ENCODE measurements at regions not wholly inside any gene's neighbourhood (a gene's known extent, or its start where the extent isn't known, plus 50 kb on each side); places are given as distances from the start of the nearest gene placed in this dataset.

- DNase-seq = no peak
These were observed 635.4 kb upstream of the FZD8 start for GRCh38 chr10:36277459-36277858.

DNA sequence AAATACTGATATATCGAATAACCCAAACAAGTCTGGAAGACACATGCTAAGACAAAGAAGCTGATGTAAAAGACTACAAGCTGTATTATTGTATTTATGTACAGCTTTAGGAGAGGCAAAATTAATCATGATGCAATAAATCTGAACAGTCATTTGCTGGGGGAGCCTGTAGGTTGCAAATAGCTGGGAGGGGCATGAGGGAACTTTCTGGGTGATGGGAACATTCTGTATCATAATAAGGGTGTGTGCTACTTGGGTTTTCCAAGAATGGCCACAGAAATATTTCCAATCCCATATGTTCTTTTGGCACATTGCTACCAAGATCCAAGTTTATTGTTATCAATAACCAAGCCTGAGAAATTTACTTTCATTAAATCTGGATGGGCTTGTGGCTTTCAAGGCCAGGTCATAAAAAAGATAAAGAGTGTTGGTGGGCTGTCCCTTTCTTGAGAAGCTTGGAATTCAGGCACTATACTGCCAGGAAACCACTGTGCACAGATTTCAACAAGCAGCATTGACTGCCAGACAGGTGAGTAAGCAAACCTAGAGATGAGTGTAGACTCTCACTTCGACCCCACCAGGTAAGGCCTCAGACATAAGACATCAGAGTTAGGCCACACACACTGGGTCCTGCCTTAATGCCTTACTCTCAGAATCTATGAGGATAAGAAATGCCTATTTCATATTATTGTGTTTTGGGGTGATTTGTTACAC, 629.7 kb upstream of the FZD8 start:
- DNase-seq = no peak

DNA sequence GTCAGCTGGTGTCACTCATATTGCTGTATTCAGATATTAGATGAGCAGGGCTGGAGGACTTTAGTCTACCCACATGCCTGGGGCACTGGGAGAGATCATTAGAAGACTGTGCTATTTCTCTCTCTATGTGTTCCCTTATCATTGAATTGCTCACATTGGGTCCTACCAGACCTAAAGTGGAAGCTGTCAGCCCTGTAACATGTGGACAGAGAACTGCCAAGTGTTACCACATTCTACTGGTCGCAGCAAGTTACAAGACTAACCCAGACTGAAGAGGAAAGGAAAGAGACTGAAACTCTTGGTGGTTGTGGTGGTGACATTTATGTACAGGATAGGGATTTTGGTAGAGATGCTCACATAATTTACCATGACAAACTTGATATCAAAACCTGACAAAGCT, 627.1 kb upstream of the FZD8 start:
- no peak for DNase-seq

- no peak for DNase-seq
These were observed 624.8 kb upstream of the FZD8 start for GRCh38 chr10:36266923-36267322.

- DNase-seq = no peak
These were observed 623.6 kb upstream of the FZD8 start for GRCh38 chr10:36265741-36266140.

DNA sequence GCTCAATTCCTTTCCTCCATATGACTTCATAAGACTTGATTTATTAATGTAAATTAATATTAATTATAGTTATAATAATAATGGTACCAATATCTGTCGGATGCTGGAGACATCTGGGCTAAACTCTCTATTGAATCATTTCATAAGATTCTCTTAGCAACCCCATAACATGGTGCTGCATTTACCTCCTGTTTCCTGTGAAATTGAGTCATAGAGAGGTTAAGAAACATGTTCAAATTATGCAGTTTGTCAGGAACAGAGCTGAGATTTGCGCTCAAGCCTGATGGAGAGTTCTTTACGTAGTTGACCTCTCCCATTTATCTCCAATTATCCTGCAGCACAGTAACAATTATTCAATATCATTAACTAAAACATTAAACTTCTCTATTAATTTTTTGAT, 621.8 kb upstream of the FZD8 start:
- DNase-seq = no peak

DNA sequence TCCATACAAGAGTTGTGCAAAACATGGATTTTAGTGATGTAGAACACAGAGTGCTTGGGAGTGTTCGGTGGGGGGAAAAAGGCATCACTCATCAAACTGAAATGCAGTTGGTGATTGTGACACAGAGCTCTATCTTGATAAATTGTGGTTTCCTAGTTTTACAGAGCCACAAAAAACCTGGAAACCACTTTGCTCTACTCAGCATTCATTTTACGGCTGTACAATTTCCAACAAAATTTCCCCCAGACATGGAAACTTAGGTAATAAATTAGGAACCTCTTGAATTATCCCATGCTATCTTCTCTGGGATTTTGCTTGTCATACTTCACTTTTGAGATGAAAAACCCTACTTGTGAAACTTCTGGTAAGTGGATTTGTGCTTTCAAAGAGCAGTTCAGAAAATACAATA, 614.9 kb upstream of the FZD8 start:
- DNase-seq = no peak

DNA sequence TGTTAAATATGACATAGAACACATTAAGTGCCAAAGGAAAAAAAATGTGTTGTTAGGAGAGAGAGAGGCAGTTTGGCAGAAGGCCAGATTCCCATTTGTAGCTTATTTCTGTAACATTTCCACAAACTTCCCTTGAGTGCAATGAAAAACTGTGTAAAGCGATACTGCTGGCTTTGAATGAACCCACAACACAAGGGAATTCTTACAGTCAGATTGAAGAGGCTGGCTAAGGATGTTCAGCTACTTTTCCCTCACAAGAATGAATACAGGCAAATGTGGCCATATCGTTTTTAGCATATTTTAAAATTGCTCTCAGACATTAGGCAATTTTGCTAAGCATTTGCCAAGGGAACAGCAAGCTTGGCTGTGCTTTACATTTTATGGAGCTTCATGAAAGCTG, 614.1 kb upstream of the FZD8 start:
- DNase-seq = no peak

DNA sequence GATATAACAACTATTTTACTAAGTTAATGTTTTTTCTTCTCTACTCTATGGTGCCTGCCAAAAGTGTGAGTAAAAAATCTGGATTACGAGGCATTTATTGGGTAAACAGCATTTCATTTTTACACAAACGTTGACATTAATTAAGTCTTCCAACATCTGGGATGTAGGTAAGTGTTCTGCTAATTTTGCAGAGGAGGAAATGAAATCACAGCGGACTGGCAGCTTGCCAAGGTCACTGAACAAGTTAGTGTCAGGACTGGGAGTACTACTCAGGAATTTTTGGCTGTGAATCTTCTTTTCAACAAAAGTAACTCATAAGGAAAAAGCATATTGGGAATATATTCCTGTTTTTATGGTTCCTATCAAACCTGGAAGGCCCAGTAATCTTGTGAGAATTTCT, 612.1 kb upstream of the FZD8 start:
- no peak for DNase-seq

DNA sequence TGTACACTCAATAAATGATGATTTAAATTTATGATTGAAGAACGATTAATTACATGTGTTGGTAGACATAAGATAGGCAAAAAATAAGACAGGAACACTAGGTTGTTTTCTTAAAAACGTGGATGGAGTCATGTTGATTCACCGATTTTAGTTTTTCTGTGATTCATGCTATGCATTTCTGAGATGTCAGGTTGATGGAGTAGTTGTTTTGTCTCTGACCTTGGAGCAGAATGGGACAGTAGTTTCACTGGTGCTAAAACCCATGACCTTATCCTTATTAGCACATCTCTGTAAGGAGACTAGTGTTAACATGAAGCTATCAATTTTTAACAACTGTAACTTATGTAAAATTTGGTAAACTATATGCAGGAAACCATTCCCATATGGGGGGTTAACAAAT, 611.6 kb upstream of the FZD8 start:
- no peak for DNase-seq

DNA sequence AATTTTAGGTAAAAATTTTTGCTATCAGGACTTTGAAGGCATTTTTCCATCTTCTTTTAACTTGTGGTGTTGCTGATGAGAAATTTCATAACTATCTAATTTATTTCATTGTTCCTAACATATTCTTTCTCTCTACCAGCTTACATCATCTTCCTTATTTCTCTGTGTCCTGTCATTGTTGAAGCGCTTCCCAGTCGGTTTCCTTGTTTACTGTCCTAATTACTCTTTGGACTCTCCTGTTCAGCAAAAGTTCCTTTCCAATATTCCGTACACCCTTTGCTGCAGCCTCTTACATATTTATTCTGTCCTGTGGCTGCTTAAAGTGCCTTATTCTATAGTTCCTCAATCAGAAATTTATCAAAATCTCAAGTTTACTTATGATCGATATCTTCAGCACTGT, 609.0 kb upstream of the FZD8 start:
- DNase-seq = no peak

DNA sequence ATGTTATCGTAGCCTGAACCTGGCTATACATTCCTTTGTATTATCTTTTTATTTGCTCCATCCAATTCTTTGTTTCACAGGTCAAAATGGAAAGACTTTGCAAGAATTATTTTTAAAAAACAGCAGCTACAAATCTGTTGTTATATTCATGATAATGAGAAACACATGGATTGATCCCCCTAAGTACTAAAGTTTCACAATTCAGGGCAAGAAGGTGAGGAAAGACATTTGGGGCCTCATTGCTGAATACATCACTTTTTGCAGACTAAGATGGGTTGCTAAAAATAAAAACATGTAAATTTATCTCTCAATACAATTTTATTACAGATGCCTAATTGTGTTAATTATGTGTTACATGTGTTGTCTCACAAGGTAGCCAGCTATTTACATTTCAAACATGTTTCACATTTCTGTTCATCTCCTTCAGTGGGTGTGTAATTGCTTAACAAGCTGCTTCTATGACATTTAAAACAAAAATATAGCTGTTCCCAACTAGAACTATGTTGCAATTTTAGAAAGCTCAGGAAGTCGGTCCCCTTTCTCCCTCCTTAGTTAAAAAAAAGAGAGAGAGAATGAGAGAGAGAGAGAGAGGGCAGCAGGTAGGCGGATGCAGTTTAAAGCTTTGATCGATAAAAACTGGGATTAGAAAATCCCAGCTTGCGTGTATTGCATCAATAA, 606.3 kb upstream of the FZD8 start:
- DNase-seq = no peak

GRCh38 chr10:36247478-36247877, 605.4 kb upstream of the FZD8 start:
- no peak for DNase-seq

DNA sequence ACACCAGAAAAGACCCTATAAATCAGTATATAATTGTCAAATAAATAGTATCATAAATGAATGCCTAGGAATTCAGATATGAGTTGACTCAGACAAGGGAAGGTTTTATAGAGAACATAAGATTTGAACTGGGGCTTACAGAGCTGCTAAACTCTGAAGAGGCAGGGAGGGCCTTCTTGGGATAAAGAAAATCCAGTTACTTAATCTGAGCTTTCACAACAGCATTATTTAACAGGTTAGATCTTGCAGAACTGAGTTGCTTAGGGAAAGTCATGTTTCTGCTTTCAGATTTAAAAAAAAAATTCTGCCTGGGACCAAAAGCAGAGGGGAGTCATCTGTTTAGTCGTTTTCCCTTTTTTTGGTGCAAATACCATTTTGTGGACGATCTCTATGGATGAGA, 594.8 kb upstream of the FZD8 start:
- DNase-seq = no peak

- no peak for DNase-seq
These were observed 594.2 kb upstream of the FZD8 start for GRCh38 chr10:36236341-36236740.

DNA sequence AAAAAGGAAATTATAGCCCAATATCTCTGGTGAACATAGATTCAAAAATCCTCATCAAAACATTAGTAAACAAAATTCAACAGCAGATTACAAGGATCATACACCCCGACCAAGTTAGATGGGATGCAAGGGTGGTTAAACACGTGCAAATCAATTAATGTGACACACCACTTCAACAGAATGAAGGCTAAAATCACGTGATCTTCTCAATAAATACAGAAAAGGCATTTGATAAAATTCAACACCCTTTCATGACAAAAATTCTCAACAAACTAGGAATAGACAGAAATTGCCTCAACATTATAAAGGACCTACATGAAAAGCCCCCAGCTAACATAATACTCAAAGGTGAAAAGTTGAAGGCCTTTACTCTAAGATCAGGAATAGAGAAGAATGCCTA, 590.8 kb upstream of the FZD8 start:
- DNase-seq = no peak

GRCh38 chr10:36224431-36224985, 582.4 kb upstream of the FZD8 start:
- no peak for DNase-seq

GRCh38 chr10:36221101-36221500, 579.0 kb upstream of the FZD8 start:
- DNase-seq = no peak

- no peak for DNase-seq
These were observed 578.1 kb upstream of the FZD8 start for GRCh38 chr10:36220151-36220550.

GRCh38 chr10:36211856-36212255, 569.8 kb upstream of the FZD8 start:
- DNase-seq = no peak

GRCh38 chr10:36209480-36209879, 567.4 kb upstream of the FZD8 start:
- no peak for DNase-seq

GRCh38 chr10:36202881-36203280, 560.8 kb upstream of the FZD8 start:
- no peak for DNase-seq

DNA sequence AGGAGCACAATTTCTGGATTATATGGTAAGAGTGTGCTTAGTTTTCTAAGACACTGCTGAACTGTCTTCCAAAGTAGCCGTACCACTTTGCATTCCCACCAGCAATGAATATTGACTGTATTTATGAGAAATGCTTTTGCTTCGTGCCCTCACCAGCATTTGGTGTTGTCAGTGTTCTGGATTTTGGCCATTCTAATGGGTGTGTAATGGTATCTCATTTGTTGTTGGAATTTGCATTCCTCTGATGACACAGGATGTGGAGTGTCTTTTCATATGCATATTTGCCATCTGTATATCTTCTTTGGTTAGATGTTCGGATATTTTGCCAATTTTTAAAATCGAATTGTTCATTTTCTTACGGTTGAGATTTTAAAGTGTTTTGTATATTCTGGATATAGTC, 558.5 kb upstream of the FZD8 start:
- no peak for DNase-seq

- DNase-seq = no peak
These were observed 556.2 kb upstream of the FZD8 start for GRCh38 chr10:36198322-36198721.
